HEK293 (cell line): ENCODE measurements at regions not wholly inside any gene's neighbourhood (a gene's known extent, or its start where the extent isn't known, plus 50 kb on each side); places are given as distances from the start of the nearest gene placed in this dataset.

Experiments used
- CTCF ChIA-PET: fragments of 350-600 bp; formaldehyde crosslinking; extraction: SDS; loops from one replicate; lab custom pipeline; 2021; ENCODE audit warnings: antibody characterized with exemption; lab: Yijun Ruan, JAX
- POLR2A ChIA-PET: fragments of 300-600 bp; formaldehyde crosslinking; extraction: SDS; loops from one replicate; lab custom pipeline; 2020; ENCODE audit warnings: antibody characterized with exemption, inconsistent platforms; lab: Yijun Ruan, JAX
- H3K27ac ChIP-seq: fragments of 200-500 bp; sonication (Bioruptor generic); 2 replicates; pipeline ENCODE4 v1.5.1; 2014; ENCODE audit warnings: low read depth, low read length, control low read depth, inconsistent platforms; ENCODE audit errors: extremely low read depth
- H3K36me3 ChIP-seq, 2 experiments: fragments of 200-500 bp in 1 of 2; sonication (Bioruptor generic) in 1 of 2; 1 replicate in 1 of 2; 2 replicates in 1 of 2; pipeline ENCODE4 v1.5.1; 2014 to 2017; ENCODE audit warnings: inconsistent platforms in 2 of 2, low read length in 2 of 2; ENCODE audit not compliant: control insufficient read depth in 2 of 2, insufficient read depth in 1 of 2
- H3K4me1 ChIP-seq: fragments of 200-500 bp; sonication (Bioruptor generic); 2 replicates; pipeline ENCODE4 v1.5.1; 2014; ENCODE audit warnings: mild to moderate bottlenecking, low read length, inconsistent platforms; ENCODE audit not compliant: control insufficient read depth, insufficient read depth
- H3K4me3 ChIP-seq: 2 replicates; pipeline ENCODE4 v1.5.1; 2011; ENCODE audit warnings: low read depth, mild to moderate bottlenecking, control low read depth, low read length, moderate library complexity
- H3K9me3 ChIP-seq: fragments of 200-500 bp; sonication (Bioruptor generic); 2 replicates; pipeline ENCODE4 v1.5.1; 2014; ENCODE audit warnings: low read depth, low read length, inconsistent platforms; ENCODE audit not compliant: control insufficient read depth, insufficient read depth
- MEIS1 ChIP-seq: sonication (generic); formaldehyde crosslinking; IDR thresholded peaks from 2 replicates; pipeline ENCODE4 v1.8.1; 2022; ENCODE audit warnings: missing genetic modification reagents, mild to moderate bottlenecking, borderline replicate concordance
- ZBTB20 ChIP-seq: fragments of 450-650 bp; formaldehyde crosslinking; IDR thresholded peaks from 2 replicates; pipeline ENCODE4 v1.5.1; 2016; ENCODE audit warnings: missing biosample characterization, missing genetic modification characterization
- ZFP41 ChIP-seq: fragments of 450-650 bp; formaldehyde crosslinking; IDR thresholded peaks from 2 replicates; pipeline ENCODE4 v1.5.1; 2016; ENCODE audit warnings: missing biosample characterization, missing genetic modification characterization, borderline replicate concordance
- ZFP69B ChIP-seq: fragments of 450-650 bp; formaldehyde crosslinking; IDR thresholded peaks from 2 replicates; pipeline ENCODE4 v1.5.1; 2016; ENCODE audit warnings: missing biosample characterization, missing genetic modification characterization
- ZNF140 ChIP-seq: fragments of 450-650 bp; formaldehyde crosslinking; IDR thresholded peaks from 2 replicates; pipeline ENCODE4 v1.5.1; 2016; ENCODE audit warnings: missing biosample characterization, missing genetic modification characterization
- ZNF169 ChIP-seq: fragments of 450-650 bp; formaldehyde crosslinking; IDR thresholded peaks from 2 replicates; pipeline ENCODE4 v1.5.1; 2016; ENCODE audit warnings: missing biosample characterization, missing genetic modification characterization
- ZNF211 ChIP-seq: fragments of 450-650 bp; formaldehyde crosslinking; IDR thresholded peaks from 2 replicates; pipeline ENCODE4 v1.5.1; 2016; ENCODE audit warnings: low read depth, missing biosample characterization, missing genetic modification characterization
- ZNF223 ChIP-seq: fragments of 450-650 bp; formaldehyde crosslinking; IDR thresholded peaks from 2 replicates; pipeline ENCODE4 v1.5.1; 2016; ENCODE audit warnings: missing biosample characterization, missing genetic modification characterization
- ZNF324 ChIP-seq: fragments of 450-650 bp; formaldehyde crosslinking; IDR thresholded peaks from 2 replicates; pipeline ENCODE4 v1.5.1; 2016; ENCODE audit warnings: missing biosample characterization, missing genetic modification characterization
- ZNF394 ChIP-seq: fragments of 450-650 bp; formaldehyde crosslinking; IDR thresholded peaks from 2 replicates; pipeline ENCODE4 v1.5.1; 2016; ENCODE audit warnings: missing biosample characterization, missing genetic modification characterization, mild to moderate bottlenecking, moderate library complexity, borderline replicate concordance
- ZNF48 ChIP-seq: fragments of 450-650 bp; formaldehyde crosslinking; IDR thresholded peaks from 2 replicates; pipeline ENCODE4 v1.5.1; 2016; ENCODE audit warnings: missing biosample characterization, missing genetic modification characterization
- ZNF561 ChIP-seq: fragments of 450-650 bp; IDR thresholded peaks from 2 replicates; pipeline ENCODE4 v1.5.1; 2018; ENCODE audit warnings: missing biosample characterization, missing genetic modification characterization, borderline replicate concordance
- ZNF571 ChIP-seq: fragments of 450-650 bp; formaldehyde crosslinking; IDR thresholded peaks from 2 replicates; pipeline ENCODE4 v1.5.0; 2017; ENCODE audit warnings: missing biosample characterization, missing genetic modification characterization
- ZNF585B ChIP-seq: fragments of 450-650 bp; formaldehyde crosslinking; IDR thresholded peaks from 2 replicates; pipeline ENCODE4 v1.5.1; 2016; ENCODE audit warnings: missing biosample characterization, missing genetic modification characterization
- ZNF621 ChIP-seq: fragments of 450-650 bp; formaldehyde crosslinking; IDR thresholded peaks from 2 replicates; pipeline ENCODE4 v1.5.1; 2017; ENCODE audit warnings: missing biosample characterization, missing genetic modification characterization
- ZNF623 ChIP-seq: fragments of 450-650 bp; formaldehyde crosslinking; IDR thresholded peaks from 2 replicates; pipeline ENCODE4 v1.5.1; 2016; ENCODE audit warnings: missing biosample characterization, missing genetic modification characterization
- ZNF660 ChIP-seq: fragments of 450-650 bp; IDR thresholded peaks from 2 replicates; pipeline ENCODE4 v1.5.1; 2018; ENCODE audit warnings: missing biosample characterization, mild to moderate bottlenecking, missing genetic modification characterization
- ZNF677 ChIP-seq: fragments of 450-650 bp; IDR thresholded peaks from 2 replicates; pipeline ENCODE4 v1.5.0; 2018; ENCODE audit warnings: missing biosample characterization, mild to moderate bottlenecking, missing genetic modification characterization, moderate library complexity
- ZNF701 ChIP-seq: fragments of 450-650 bp; formaldehyde crosslinking; IDR thresholded peaks from 2 replicates; pipeline ENCODE4 v1.5.1; 2016; ENCODE audit warnings: missing biosample characterization, missing genetic modification characterization
- ZNF704 ChIP-seq: fragments of 450-650 bp; formaldehyde crosslinking; IDR thresholded peaks from 2 replicates; pipeline ENCODE4 v1.5.1; 2016; ENCODE audit warnings: missing biosample characterization, missing genetic modification characterization
- ZNF768 ChIP-seq: fragments of 450-650 bp; formaldehyde crosslinking; IDR thresholded peaks from 2 replicates; pipeline ENCODE4 v1.5.1; 2018; ENCODE audit warnings: missing biosample characterization, mild to moderate bottlenecking, missing genetic modification characterization
- ZNF791 ChIP-seq: fragments of 450-650 bp; formaldehyde crosslinking; IDR thresholded peaks from 2 replicates; pipeline ENCODE4 v1.5.1; 2016; ENCODE audit warnings: missing biosample characterization, missing genetic modification characterization
- ZSCAN16 ChIP-seq: fragments of 450-650 bp; formaldehyde crosslinking; IDR thresholded peaks from 2 replicates; pipeline ENCODE4 v1.5.1; 2016; ENCODE audit warnings: missing biosample characterization, missing genetic modification characterization
- TF ChIP-seq, protein P1 (sequence below): fragments of 450-650 bp; formaldehyde crosslinking; IDR thresholded peaks from 2 replicates; pipeline ENCODE4 v1.5.1; 2016; ENCODE audit warnings: missing biosample characterization, missing genetic modification characterization
- TF ChIP-seq, protein P2 (sequence below): fragments of 450-650 bp; formaldehyde crosslinking; IDR thresholded peaks from 2 replicates; pipeline ENCODE4 v1.5.1; 2016; ENCODE audit warnings: missing biosample characterization, missing genetic modification characterization

DNA sequence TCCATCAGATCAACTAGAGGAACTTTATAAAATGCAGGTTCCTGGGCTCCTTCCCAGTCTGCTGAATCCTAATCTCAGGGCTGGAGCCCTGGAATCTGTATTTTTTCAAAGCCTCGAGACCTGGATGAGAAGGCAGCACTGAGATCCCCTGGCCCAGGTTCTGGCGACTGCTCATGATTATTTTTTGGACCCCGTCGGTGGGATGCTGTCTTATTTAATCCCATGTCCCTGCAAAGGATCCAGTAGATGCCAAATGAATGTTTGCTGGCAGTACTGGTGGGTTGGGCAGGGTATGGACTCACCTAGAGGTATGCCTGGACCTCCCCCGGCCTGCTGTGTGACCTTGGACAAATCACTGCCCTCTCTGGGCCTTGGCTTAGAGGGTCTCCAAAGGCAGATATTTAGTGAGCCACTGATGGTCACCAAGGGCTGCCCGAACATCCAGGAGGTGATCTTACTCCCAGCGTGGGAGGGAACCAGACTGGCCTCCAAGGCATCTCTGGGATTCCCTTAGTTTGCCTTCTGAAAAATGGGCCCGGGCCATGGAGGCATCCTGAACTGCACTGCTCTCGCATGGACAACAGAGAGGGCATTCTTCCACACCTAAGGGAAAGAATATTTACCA lies 91.6 kb upstream of the RUNX3 start:
- Histone ChIP-seq H3K4me3 (no peak overlapping the region), H3K9me3 (no peaks in the 10 kb centered on the region), H3K36me3 (no peaks in the 10 kb centered on the region), H3K27ac (no peak overlapping the region), H3K4me1 (no peaks in the 10 kb centered on the region; the same call in 1 of the 2 replicates)
- CTCF ChIA-PET: interaction anchor here (1.5 to 2.1 kb wide), 2 partner anchors 11 to 16 kb away, joined by 3 to 10 read pairs; no protein-coding TSS in a partner anchor
- TF ChIP-seq ZNF768: peak; percentile 84; the same call in 1 of the 2 replicates
- TF ChIP-seq ZNF140: no peak
- TF ChIP-seq ZNF211 (tag by site-specific recombination): no peak
- no peak for TF ChIP-seq ZNF571
- TF ChIP-seq ZNF394 (tag by site-specific recombination): no peak
- TF ChIP-seq MEIS1 (CRISPR knock-in tag): no peak
- no peak for TF ChIP-seq ZSCAN16
- TF ChIP-seq ZNF660 (tag by site-specific recombination): no peak
- no peak for TF ChIP-seq ZNF324 (tag by site-specific recombination)
- TF ChIP-seq ZNF223 (tag by site-specific recombination): peak; percentile 38; the same call in 1 of the 2 replicates
- TF ChIP-seq ZBTB20 (tag by site-specific recombination): peak; percentile 89
- no peak for TF ChIP-seq ZNF677 (tag by site-specific recombination)
- POLR2A ChIA-PET: interaction anchor here (0.6 to 0.7 kb wide), 2 partner anchors 110 to 339 kb away, joined by 4 to 5 read pairs; no protein-coding TSS in a partner anchor

DNA sequence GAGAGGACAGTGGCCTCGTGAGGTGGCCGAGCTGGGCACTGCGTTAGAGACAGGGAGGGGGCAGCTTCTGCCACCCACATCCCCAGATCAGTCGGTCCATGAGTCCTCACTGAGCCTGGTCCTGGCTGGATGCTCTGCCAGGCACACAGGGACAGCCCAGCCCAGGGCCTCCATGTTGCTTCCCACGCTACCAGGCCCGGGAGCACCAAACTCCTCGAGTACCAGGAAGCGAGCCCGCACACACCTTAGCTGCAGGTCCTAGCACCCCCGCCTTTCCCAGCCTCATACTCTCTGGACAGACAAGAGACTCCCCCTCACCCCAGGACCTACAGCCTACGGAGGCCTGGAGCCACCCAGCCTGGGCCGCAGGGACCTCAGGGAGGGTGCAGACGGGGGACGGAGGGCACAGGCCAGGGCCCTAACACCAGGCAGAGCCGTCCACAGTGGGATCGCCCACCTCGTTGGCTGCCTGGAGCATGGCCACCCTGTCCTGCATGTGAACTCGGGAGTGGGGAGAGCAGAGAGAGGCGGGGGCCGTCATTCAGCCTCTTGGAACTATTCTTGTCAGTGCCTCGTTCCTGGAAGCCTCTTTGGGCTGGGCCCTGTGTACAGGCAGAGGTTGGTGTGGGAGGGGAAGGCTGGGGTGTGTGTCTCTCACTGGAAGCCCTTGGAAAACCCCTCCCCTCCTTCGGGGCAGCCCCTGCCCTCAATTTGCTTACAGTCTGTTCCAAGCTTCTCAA lies 90.9 kb upstream of the RUNX3 start:
- POLR2A ChIA-PET: no interaction called here
- no peak overlapping the region for H3K27ac ChIP-seq
- H3K9me3 ChIP-seq: no peaks in the 10 kb centered on the region
- no peaks in the 10 kb centered on the region for H3K36me3 ChIP-seq
- H3K4me1 ChIP-seq: no peaks in the 10 kb centered on the region; the same call in 1 of the 2 replicates
- no peak overlapping the region for H3K4me3 ChIP-seq
- TF ChIP-seq, protein P1, sequence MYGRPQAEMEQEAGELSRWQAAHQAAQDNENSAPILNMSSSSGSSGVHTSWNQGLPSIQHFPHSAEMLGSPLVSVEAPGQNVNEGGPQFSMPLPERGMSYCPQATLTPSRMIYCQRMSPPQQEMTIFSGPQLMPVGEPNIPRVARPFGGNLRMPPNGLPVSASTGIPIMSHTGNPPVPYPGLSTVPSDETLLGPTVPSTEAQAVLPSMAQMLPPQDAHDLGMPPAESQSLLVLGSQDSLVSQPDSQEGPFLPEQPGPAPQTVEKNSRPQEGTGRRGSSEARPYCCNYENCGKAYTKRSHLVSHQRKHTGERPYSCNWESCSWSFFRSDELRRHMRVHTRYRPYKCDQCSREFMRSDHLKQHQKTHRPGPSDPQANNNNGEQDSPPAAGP (tag by site-specific recombination): no peak
- TF ChIP-seq ZNF561: no peak
- no peak for TF ChIP-seq ZNF623 (tag by site-specific recombination)
- no peak for TF ChIP-seq ZFP69B (tag by site-specific recombination)
- TF ChIP-seq ZFP41 (tag by site-specific recombination): no peak
- no peak for TF ChIP-seq ZNF585B (tag by site-specific recombination)
- TF ChIP-seq ZNF704: no peak
- no peak for TF ChIP-seq ZNF48
- TF ChIP-seq ZNF223 (tag by site-specific recombination): no peak
- no peak for TF ChIP-seq ZNF621 (tag by site-specific recombination)
- no peak for TF ChIP-seq ZNF169
- no peak for TF ChIP-seq ZNF791 (tag by site-specific recombination)
- no peak for TF ChIP-seq MEIS1 (CRISPR knock-in tag)
- TF ChIP-seq, protein P2, sequence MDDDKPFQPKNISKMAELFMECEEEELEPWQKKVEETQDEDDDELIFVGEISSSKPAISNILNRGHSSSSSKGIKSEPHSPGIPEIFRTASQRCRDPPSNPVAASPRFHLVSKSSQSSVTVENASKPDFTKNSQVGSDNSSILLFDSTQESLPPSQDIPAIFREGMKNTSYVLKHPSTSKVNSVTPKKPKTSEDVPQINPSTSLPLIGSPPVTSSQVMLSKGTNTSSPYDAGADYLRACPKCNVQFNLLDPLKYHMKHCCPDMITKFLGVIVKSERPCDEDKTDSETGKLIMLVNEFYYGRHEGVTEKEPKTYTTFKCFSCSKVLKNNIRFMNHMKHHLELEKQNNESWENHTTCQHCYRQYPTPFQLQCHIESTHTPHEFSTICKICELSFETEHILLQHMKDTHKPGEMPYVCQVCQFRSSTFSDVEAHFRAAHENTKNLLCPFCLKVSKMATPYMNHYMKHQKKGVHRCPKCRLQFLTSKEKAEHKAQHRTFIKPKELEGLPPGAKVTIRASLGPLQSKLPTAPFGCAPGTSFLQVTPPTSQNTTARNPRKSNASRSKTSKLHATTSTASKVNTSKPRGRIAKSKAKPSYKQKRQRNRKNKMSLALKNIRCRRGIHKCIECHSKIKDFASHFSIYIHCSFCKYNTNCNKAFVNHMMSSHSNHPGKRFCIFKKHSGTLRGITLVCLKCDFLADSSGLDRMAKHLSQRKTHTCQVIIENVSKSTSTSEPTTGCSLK: no peak
- TF ChIP-seq ZNF701: no peak
- TF ChIP-seq, all 188 proteins: peak for 0
- CTCF ChIA-PET: no interaction called here
